GM13977 (cell line): ENCODE measurements at regions not wholly inside any gene's neighbourhood (a gene's known extent, or its start where the extent isn't known, plus 50 kb on each side); places are given as distances from the start of the nearest gene placed in this dataset.

Source experiments
- DNase-seq: peaks from one replicate; pipeline ENCODE4 v3.0.0; 2012; ENCODE audit warnings: low spot score
- in situ Hi-C: fragments of 300-500 bp; cut with MboI; formaldehyde crosslinking; loops from one replicate; pipeline ENCODE4 v1.12.0; 2022; ENCODE audit warnings: low sequenced_read_pairs, low pct_unique_long_range_greater_than_20kb, mixed read lengths, inconsistent platforms; ENCODE audit not compliant: unreplicated experiment
- TF ChIP-seq, protein P1 (sequence below): IDR thresholded peaks from 2 replicates; pipeline ENCODE4 v1.5.1; 2012; ENCODE audit warnings: mild to moderate bottlenecking, control low read depth; ENCODE audit not compliant: insufficient read depth; ENCODE audit errors: extremely low read depth, missing control alignments

DNA sequence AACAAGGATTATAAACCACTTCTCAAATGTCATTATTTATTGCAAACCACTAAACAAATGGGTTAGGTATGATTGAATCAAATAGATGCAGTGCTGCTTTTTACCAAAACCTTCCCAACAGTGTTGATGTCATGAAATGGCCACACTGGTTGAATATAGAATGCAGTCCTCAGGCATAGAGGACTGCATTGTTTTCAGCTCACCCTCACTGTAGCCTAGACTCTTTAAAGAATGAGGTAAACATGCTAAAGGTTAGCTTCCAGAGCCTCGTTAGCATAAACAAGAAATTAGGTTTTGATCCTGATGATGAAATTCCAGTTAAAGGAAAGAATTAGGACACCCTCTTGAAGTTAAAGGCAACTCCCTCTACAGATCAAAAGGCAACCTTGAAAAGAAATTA is 224.3 kb downstream of the ALDH8A1 start:
- in situ Hi-C loops: no loop called here
- no peak for DNase-seq
- TF ChIP-seq, protein P1, sequence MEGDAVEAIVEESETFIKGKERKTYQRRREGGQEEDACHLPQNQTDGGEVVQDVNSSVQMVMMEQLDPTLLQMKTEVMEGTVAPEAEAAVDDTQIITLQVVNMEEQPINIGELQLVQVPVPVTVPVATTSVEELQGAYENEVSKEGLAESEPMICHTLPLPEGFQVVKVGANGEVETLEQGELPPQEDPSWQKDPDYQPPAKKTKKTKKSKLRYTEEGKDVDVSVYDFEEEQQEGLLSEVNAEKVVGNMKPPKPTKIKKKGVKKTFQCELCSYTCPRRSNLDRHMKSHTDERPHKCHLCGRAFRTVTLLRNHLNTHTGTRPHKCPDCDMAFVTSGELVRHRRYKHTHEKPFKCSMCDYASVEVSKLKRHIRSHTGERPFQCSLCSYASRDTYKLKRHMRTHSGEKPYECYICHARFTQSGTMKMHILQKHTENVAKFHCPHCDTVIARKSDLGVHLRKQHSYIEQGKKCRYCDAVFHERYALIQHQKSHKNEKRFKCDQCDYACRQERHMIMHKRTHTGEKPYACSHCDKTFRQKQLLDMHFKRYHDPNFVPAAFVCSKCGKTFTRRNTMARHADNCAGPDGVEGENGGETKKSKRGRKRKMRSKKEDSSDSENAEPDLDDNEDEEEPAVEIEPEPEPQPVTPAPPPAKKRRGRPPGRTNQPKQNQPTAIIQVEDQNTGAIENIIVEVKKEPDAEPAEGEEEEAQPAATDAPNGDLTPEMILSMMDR: no peak

DNA sequence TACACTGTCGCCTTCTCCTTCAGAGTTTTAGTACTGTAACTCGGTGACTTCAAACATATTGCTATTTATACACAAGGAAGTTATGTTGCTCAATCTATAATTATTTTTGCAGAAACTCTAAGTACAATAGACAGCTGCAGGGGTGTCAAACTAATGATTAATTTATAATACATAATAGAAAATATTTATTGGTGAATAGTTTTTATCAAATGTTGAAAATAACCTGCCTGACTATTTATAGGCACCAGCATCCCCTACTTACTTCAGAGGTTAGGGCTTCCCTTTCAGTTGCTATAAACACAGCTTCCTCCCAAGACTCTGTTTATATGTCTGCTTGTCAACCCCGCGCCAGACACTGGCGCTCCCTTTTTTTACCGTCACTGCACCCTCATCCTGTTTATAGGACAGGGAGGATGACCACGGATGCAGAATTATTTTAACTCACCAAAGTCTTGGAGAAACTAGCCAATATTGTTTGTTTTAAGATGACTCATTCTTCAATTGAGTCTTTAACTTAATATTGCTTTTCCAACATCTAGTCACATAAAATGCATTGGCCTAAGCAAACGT is 225.0 kb downstream of the ALDH8A1 start:
- in situ Hi-C loops: no loop called here
- DNase-seq: no peak
- TF ChIP-seq, protein P1: no peak

- DNase-seq: no peak
- in situ Hi-C loops: no loop called here
- TF ChIP-seq, protein P1: no peak
Measured at GRCh38 chr6:134723081-134723871, 226.6 kb downstream of the ALDH8A1 start.

DNA sequence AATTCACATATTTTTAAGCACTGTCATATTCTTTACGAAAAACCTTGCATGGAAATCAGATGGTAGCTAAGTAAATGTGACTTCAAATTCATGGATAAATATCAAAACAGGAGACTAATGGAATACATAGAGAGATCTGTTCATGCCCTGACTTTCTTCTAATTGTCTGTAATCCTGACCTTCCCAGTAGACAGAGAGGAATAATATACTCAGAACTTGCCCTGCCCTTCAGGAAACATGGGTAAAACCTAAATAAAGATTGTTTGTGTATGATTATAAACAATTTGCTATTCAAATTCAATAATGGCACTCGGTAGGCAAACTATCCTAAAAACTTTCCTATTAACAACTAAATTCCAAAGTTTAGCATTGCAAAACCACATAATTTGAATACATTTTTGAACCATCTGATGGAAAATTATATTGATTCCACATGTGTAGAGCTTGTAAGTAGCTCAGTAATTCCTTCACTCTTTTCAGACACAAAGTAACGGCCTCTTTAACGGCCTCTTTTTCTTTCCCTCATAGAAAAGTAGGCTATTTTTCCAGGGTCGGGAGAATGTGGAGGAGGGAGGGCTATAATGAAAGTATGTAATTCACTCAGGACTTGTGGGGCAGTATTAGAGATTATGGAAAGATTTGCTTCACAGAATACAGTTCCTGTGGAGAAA is 227.6 kb downstream of the ALDH8A1 start:
- DNase-seq: no peak
- TF ChIP-seq, protein P1: no peak
- in situ Hi-C loops: no loop called here

- DNase-seq: no peak
- in situ Hi-C loops: no loop called here
- TF ChIP-seq, protein P1: no peak
Measured at GRCh38 chr6:134721060-134721405, 228.9 kb downstream of the ALDH8A1 start.

DNA sequence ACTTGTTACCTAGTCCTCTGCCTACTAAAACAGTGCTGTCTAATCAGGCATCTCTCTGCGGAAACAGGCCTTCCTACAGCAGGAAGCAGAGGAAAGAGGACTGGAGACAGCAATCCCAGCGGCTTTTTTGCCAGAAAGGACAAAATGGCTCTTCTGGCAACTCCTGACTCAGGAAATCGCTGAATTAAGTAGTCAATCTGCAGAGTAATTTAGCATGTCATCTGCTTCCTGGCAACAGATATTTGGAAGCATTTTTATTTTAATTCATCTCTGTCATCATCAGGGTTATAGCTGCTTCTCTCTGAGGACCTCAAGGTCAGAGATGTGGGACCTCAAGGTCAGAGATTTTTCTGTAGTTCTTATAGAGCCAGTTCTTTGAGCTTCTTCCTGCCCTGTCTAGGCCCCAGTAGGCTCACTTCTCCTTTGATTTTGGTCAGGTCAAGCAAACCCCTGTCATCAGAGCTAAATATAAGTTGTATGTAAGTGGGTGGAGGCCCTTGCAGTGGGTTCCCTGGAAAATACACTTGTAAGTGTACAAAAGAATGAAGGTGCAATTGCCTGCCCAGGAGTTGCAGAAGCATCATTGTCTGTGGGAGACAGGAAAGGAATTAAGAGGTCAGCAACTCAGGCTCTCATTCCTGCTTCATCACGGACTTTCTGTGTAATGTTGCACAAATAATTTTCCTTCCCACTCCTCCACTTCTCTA is 229.4 kb downstream of the ALDH8A1 start:
- TF ChIP-seq, protein P1: no peak
- in situ Hi-C loops: no loop called here
- no peak for DNase-seq
